ENCODE measurements at regions not wholly inside any gene's neighbourhood (a gene's known extent, or its start where the extent isn't known, plus 50 kb on each side); places are given as distances from the start of the nearest gene placed in this dataset.

GRCh38 chr7:17078298-17078697, 196.5 kb upstream of the AGR3 start:
- Histone ChIP-seq H3K23ac (ENCODE audit: insufficient read length, low read depth, low read length) (no peak overlapping the region), H3K56ac (ENCODE audit: insufficient read length, low read depth, low read length) (no peak overlapping the region), H2BK120ac (ENCODE audit: low read depth, low read length, poor library complexity, severe bottlenecking) (no peak overlapping the region), H4K8ac (replicated peaks; ENCODE audit: insufficient read length, low read depth, low read length) (no peak overlapping the region), H3K27ac (ENCODE audit: insufficient read length, low read depth, low read length) (no peak overlapping the region), H2BK12ac (ENCODE audit: insufficient read length, low read depth, low read length) (no peak overlapping the region), H4K5ac (ENCODE audit: insufficient read length, low read depth, low read length) (no peak overlapping the region), H3K27me3 (ENCODE audit: insufficient read depth, low read length) (no peaks in the 10 kb centered on the region), H4K91ac (ENCODE audit: insufficient read length, low read depth, low read length) (no peak overlapping the region), H3K9me3 (ENCODE audit: control insufficient read depth, low read depth, low read length) (no peaks in the 10 kb centered on the region), H4K20me1 (ENCODE audit: control insufficient read depth, insufficient read depth, insufficient read length) (no peaks in the 10 kb centered on the region), H3K79me2 (ENCODE audit: insufficient read depth, low read length) (no peaks in the 10 kb centered on the region), H2BK5ac (ENCODE audit: insufficient read length, low read length) (no peak overlapping the region), H2AFZ (ENCODE audit: low read length) (no peak overlapping the region), H3K4me2 (ENCODE audit: insufficient read depth, insufficient read length, low read length) (no peak overlapping the region), H3K14ac (ENCODE audit: insufficient read depth, low read length) (no peak overlapping the region), H3K18ac (ENCODE audit: insufficient read length, low read depth, low read length) (no peak overlapping the region), H3K9ac (ENCODE audit: extremely low read depth, insufficient read length, low read length) (no peak overlapping the region), H3T11ph (ENCODE audit: low read length) (no peak overlapping the region), H3K79me1 (ENCODE audit: insufficient read depth, low read depth, low read length, poor library complexity, severe bottlenecking) (no peaks in the 10 kb centered on the region), H2BK20ac (ENCODE audit: low read depth, low read length, poor library complexity, severe bottlenecking) (no peak overlapping the region), H2BK15ac (ENCODE audit: low read depth, low read length) (no peak overlapping the region), H3K4ac (ENCODE audit: low read depth, low read length) (no peak overlapping the region), H3K4me1 (ENCODE audit: insufficient read depth, low read length) (no peaks in the 10 kb centered on the region), H3K23me2 (ENCODE audit: insufficient read length, low read depth, low read length, poor library complexity, severe bottlenecking) (no peaks in the 10 kb centered on the region), H2AK5ac (ENCODE audit: insufficient read length, low read length) (no peak overlapping the region)
- H3K27me3 Mint-ChIP-seq (ENCODE audit: low read depth) = no peaks in the 10 kb centered on the region
- TF ChIP-seq CTCF (conservative IDR thresholded peaks at IDR 0.05) = no peak
- no peaks in the 10 kb centered on the region for H3K36me3 Mint-ChIP-seq (ENCODE audit: insufficient read depth in 1 of 3, low read depth in 3 of 3)
- DNase-seq = no peak
- WGBS (ENCODE audit: extremely low coverage, insufficient read length, low lambda C conversion rate) = no CpG with 5 or more reads among the region's 6 CpGs
- no peaks in the 10 kb centered on the region for H3K4me1 Mint-ChIP-seq
- no peak overlapping the region for H3K4me3 Mint-ChIP-seq
- H3K9me3 Mint-ChIP-seq = peaks cover 0 to under 1% of the 10 kb centered on the region in 2 experiments; a peak in 2 of 5 replicates
- no peak overlapping the region for H3K27ac Mint-ChIP-seq
